Medulla oblongata (tissue), 1 donor: ENCODE measurements at regions not wholly inside any gene's neighbourhood (a gene's known extent, or its start where the extent isn't known, plus 50 kb on each side); places are given as distances from the start of the nearest gene placed in this dataset.

Experiments
- DNase-seq: peaks from one replicate; pipeline ENCODE4 v3.0.0-alpha.2; 2015; ENCODE audit errors: extremely low spot score

GRCh38 chr10:128491686-128492085, 365.5 kb upstream of the MKI67 start:
- no peak for DNase-seq

GRCh38 chr10:128493811-128494210, 367.6 kb upstream of the MKI67 start:
- no peak for DNase-seq

DNA sequence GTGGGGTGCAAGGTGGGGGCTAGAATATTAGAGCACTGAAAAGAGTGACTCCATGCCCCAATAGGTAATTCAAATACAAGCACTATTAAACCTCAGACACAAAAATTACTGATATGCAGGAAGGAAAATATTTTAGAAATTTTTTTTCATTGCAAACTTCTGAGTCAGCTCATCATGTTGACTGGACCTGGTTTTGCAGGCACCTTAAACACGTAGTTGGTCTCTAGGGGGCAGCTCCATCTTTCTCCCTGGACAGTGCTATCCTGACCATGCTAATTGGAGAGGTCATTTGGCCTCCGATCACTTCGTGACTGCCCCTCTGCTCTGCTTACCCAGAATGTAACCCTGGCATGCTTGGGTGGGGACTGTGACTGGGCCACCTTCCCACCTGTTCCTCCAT, 368.4 kb upstream of the MKI67 start:
- no peak for DNase-seq

DNA sequence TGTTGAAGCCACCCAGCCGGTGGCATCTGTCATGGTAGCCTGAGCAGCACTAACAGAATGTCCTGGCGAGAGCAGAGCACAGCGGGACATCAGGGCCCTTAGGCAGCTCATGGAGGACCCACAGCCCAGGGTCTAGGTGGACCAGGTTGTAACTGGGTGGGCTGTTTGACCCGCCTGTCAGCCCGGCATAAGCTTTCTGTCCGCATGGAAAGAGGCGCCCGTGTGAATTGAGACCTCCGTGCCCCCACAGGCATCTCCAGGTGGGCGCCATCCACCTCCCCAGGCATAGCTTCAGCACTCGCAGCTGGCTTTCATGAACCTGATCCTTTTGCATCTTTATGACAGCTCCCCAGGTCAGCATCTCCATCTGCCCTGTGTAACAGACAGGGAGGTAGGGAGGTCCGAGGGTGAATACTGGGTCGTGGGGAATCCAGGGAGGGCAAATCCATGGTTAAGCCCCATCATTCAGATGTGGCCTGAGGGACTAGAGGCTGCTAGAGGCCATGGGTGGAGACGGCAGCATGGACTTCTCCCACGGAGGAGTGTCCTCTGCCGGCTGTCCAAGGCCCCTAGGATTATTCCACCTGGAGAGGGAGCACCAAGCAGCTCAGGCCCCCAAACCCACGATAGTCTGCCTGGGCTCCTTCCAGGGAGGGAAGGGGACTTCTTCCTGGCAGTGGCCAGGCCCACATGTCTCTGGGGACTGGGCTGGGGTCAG, 371.6 kb upstream of the MKI67 start:
- no peak for DNase-seq

DNA sequence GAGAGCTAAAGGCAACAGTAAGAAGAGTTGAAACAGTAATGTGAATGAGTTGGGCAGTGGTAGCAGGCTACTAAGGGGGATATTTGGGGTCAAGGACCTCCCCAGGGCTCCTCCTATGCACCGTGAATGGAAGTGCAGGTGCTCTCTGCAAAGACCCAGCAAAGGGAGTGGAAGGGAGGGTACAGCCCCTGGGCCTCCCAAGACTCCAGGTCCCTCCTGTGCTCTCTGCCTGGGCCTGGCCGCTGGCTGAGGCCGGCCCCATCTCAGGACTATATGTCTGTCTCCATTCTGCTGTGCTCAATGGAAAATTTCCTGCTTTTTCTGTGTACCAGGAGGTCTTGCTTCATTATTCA, 372.1 kb upstream of the MKI67 start:
- DNase-seq, result no peak

DNA sequence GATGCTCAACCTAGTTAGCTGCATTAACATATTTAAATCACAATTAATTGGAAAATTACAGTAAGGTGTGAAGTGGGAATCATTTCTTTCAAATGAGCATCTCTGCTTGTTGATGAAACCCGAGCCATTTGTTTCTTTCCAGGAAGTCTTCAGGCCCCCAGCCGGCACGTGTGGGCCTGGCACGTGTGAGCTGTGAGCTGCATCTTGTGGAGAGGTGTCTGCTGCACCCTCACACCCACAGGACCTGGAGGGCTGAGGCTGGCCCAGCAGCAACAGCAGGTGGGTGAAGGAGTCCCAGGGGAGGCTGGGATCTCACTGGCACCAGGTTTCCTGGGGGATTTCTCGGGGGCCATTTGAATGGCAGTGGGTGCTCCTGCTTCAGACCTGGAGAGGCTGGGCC, 372.5 kb upstream of the MKI67 start:
- no peak for DNase-seq

DNA sequence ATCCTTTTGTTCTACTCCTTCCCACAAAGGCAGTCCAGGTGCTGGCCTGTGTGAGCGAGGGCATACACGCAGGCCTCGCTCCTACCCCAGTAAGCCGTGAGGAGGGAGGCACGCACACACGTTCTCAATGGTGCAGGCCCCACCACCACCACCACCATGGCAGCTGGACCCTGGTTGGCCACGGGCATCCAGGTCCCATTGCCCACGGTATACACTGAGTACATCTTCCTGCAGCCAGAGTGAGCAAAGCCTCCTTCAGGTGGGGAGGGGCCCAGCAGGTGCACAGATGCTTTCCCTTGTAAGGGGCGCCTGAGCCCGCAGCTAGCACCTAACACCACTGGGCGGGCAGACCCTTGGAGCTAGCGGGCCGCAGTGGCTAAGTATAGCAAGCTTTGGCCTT, 373.3 kb upstream of the MKI67 start:
- no peak for DNase-seq

GRCh38 chr10:128499956-128500355, 373.7 kb upstream of the MKI67 start:
- no peak for DNase-seq

DNA sequence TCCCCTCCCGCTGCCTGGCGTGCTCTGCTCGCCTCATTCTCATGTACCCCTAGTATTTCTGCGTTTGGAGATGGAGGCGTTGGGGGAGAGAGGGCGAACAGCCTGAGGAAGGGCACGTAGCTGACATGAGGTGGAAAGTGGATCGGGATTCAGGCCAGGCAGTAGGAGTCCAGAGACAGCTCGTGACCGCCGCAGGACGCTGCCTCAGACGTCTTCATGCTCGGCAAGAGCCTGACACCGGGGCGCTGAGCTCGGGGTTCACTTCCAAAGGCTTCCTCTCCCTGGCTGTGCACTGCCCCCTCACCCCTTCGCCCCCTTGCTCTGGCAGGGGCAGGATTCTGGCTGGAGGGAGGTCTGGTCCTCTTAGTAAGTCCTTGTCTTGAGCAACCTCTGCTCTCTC, 374.4 kb upstream of the MKI67 start:
- DNase-seq, result no peak

DNA sequence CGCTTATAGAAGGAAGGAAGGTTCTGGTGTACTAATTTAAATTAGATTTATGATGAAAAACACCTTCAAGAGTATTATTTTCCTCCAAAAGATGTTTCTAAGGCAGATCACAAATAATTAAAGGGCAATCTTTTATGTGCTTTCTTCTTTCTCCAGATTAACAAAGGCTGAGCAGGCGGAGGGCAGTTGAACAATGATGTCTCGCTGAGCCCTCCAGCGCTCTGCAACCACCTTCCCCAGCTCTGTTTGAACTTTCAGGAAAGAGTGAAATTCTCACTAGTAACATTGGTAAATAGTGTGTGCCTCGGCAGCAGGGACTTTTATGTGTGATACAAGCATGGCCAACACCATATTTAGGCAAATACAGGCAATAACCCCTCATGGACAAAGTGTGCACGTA, 379.1 kb upstream of the MKI67 start:
- DNase-seq, result no peak

DNA sequence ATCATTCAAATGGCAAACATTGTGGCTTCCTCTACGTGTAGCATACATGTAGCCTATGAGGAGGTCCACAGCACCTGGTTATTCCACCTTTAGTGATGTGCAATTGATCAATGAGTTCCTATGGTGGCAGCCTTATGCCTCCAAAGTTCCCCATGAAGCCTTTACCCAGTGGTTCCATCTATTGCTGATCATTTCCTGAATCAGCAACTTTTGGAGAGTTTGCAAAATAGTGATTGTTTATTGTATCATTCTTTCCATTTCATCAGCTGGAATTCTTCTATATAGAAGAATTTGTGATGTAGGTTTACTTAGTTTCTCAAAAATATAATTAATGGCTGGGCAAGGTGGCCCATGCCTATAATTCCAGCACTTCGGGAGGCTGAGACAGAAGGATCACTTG, 380.2 kb upstream of the MKI67 start:
- no peak for DNase-seq

- DNase-seq, result no peak
Measured at GRCh38 chr10:128507066-128507465, 380.8 kb upstream of the MKI67 start.

DNA sequence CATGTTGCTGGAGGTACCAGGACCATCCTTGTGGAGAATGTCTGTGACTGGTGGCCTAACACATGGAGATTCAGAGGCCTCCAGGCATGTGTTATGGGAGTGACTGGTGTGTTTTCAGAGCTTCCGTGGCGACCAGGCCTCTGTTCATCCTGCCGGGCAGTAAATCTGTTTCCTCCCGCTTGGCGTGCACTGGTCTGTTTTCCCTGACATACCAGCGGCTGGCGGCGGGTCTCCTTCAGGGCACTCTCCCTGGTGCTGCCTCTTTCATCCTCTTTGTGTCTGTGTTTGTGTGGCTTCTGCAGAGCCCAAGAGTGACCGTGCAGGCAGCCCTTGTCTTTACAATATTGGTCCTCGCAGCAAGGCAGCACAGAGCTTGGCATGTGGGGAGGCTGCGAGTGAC, 385.1 kb upstream of the MKI67 start:
- DNase-seq, result no peak

DNA sequence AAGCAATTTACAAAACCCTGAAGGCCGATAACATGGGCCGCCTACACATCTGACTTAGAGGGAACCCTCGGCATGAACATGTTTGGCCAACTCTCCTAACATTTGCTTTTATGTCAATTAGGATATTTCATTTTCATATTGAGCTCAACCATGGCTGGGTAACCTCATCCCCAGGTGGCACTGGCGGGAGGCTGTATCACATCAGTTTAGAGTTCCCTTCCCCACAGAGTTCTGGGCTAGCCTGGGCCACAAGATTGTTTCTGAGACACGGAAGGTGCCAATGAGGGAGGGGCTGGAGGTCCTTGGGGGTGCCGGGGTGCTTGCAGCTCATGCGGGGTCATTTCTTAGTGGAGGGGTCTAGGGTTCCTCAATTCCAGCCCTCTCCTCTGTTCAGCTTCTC, 386.5 kb upstream of the MKI67 start:
- DNase-seq, result no peak

DNA sequence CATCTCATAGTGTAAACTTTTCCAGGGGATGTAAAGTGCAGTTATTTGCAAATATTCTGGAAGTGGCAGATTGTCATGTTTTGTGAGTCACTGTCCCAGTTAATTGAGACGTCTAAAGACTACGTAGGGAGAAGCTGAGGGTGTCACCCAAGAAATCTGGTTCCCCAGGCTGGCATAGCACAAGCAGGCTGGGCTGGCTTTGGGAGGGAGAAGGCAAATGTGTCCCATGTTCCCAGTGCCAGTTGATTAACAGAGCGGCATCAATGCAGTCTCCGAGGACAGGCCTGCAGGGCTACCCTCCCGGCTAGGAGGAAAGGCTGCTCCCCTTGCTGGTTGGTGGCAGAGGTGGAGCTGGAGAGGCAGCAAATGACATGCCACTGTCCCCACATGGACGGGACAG, 388.3 kb upstream of the MKI67 start:
- no peak for DNase-seq

- DNase-seq, result no peak
Measured at GRCh38 chr10:128516180-128516579, 390.0 kb upstream of the MKI67 start.

GRCh38 chr10:128517167-128517566, 390.9 kb upstream of the MKI67 start:
- no peak for DNase-seq

DNA sequence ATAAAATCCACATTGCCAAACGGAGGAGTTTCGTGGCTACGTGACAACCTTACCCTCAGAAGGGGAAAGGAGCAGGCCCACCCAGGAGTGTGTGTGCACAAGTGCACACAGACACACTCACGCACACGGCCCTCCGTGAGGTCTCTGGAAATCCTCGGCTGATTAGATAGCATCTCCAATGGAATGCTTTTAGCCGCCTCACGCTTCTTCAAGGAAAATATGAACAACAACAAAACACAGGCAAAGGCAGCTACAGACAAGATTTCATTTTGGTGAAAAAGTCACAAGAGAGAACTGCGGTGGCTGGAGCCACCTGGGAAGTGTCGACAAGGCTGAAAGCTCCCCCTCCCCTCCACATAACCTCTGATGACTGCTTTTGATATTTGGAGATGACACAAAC, 391.8 kb upstream of the MKI67 start:
- DNase-seq, result no peak

DNA sequence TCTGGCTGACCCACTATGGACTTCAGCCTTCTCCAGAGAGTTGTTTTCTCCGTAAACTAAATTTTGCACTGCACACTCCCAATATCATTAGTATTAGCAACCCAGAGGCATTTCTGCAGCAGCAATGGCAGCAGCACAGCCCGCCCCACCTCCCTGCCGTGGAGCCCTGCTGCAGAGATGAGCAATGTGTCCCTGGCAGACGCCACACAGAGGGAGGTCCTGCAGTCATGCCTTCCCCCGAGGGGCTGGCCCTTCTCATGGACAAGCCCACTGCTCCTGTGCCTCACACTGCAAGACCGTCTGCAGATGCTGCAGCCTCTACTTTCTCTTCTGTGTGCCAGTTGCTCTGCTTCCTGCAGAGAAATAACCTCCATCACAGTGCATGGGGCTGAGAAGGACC, 393.4 kb upstream of the MKI67 start:
- DNase-seq, result no peak

- DNase-seq, result no peak
Measured at GRCh38 chr10:128520211-128520815, 394.1 kb upstream of the MKI67 start.

DNA sequence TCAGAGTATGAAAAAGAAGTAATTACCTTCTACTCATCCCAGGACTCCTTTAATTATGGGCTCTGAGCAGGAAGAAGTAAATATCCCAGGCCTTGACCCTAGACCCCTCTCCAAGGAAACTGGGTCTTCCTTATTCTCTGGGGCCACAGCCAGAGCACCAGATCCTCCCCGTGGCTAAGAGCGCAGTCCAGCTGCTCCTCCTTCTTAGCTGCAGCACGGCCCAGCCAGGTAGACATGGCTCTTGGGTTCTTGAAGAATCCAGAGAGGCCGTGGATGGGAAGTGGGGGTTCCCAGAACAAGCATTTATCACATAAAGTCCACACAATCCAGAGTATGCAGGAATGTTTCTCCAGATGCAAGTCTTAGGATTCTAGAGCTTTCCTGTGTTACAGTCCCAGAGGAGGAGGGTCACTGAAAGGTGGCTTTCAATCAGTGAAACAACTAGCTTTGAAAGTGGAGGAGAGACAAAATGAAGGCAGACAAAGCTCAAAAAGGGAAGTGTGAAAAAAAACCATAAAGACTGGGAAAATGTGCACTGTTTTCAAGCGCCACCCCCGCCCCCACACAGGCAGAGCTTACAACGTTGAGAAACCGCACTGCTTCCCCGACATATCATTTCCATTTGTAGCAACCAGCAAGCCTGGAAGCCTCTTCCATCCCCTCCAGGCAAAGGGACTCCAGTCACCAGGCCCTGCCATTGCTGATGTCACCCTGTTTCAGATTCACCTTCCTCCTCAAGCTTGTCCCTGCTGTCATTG, 396.5 kb upstream of the MKI67 start:
- no peak for DNase-seq

- DNase-seq, result no peak
Measured at GRCh38 chr10:128525444-128525843, 399.2 kb upstream of the MKI67 start.

DNA sequence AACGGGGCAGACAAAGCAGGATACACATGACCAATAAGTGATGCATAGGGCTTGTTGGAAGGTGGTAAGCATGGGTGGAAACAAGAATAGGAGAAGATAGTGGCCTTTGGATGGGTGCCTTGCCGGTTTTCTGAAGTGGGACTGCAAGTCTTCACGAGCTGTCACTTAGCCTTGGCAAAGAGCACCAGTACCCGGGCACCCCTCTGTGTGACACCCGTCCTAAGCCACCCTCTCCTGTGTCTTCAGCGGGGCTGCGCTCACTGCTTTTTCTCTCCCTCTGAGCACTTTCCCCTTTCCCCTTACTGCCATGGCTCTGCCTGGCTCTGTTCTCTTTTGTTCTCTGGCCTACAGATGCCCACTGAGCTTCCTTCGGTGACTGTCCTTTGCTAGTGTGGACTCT, 399.7 kb upstream of the MKI67 start:
- no peak for DNase-seq
